HCT116 (cell line): ENCODE measurements at regions not wholly inside any gene's neighbourhood (a gene's known extent, or its start where the extent isn't known, plus 50 kb on each side); places are given as distances from the start of the nearest gene placed in this dataset.
"Not testable (repeated sequence)": the region's sequence is repeated elsewhere in the genome, so short reads cannot be mapped to it uniquely, and the experiment has no call there.

Experiments
- ATAC-seq: fragments of 200-7000 bp; cut with Tn5 transposase; 2 replicates; pipeline ENCODE4 v1.9.1; 2020; ENCODE audit warnings: mild to moderate bottlenecking, moderate library complexity
- BruUV-seq: library from RNA; stranded (reverse); fragments of 400-500 nt; replicated peaks from 2 replicates; lab custom pipeline; 2021; lab: Mats Ljungman, UMichigan
- CTCF ChIA-PET: fragments of 300-600 bp; sonication (Branson Sonifier 250); formaldehyde crosslinking; loops from one replicate; lab custom pipeline; 2021; ENCODE audit warnings: antibody characterized with exemption; lab: Charles Lee
- POLR2A ChIA-PET: fragments of 300-600, 350-600 bp; sonication (Branson Sonifier 250); formaldehyde crosslinking; loops from one replicate; lab custom pipeline; 2021; ENCODE audit warnings: antibody characterized with exemption; lab: Charles Lee
- RAD21 ChIA-PET, 2 experiments: fragments of 300-600 bp; sonication (Branson Sonifier 250); formaldehyde crosslinking; loops; one replicate each; lab custom pipeline; 2023; ENCODE audit warnings: low total read pairs in 2 of 2; ENCODE audit not compliant: uncharacterized antibody in 2 of 2, unreplicated experiment in 2 of 2, low non-redundant PET in 1 of 2; lab: Charles Lee
- DNase-seq: peaks from one replicate; pipeline ENCODE4 v3.0.0-alpha.2; 2010; ENCODE audit warnings: low read depth, low spot score
- H2AFZ ChIP-seq: fragments of 200-600 bp; shearing (Covaris generic), sonication (generic); 2 replicates; pipeline ENCODE4 v1.6.1; 2017; ENCODE audit warnings: low read depth, mixed run types, mixed read lengths, antibody characterized with exemption, low read length; ENCODE audit not compliant: poor library complexity, severe bottlenecking
- H3K27ac ChIP-seq: 2 replicates; pipeline ENCODE4 v1.5.1; 2012; ENCODE audit warnings: low read depth, low read length
- H3K27me3 ChIP-seq: fragments of 200-600 bp; sonication (generic); 2 replicates; pipeline ENCODE4 v1.6.1; 2016; ENCODE audit warnings: mixed run types, low read length, mixed read lengths; ENCODE audit not compliant: insufficient read depth
- H3K36me3 ChIP-seq, 2 experiments: fragments of 200-500 bp in 1 of 2; fragments of 200-600 bp in 1 of 2; sonication (Bioruptor generic) in 1 of 2; sonication (generic) in 1 of 2; 2 replicates each; pipeline versions ENCODE4 v1.5.1 to v1.6.1; 2014 to 2016; ENCODE audit warnings: low read length in 2 of 2, inconsistent platforms in 1 of 2, mixed read lengths in 1 of 2, mixed run types in 1 of 2; ENCODE audit not compliant: insufficient read depth in 2 of 2, control insufficient read depth in 1 of 2
- H3K4me1 ChIP-seq, 2 experiments: fragments of 200-600 bp in 1 of 2; sonication (generic) in 1 of 2; 2 replicates each; pipeline versions ENCODE4 v1.5.1 to v1.6.1; 2012 to 2017; ENCODE audit warnings: low read length in 2 of 2, inconsistent platforms in 1 of 2, mild to moderate bottlenecking in 1 of 2, mixed read lengths in 1 of 2, mixed run types in 1 of 2, moderate library complexity in 1 of 2; ENCODE audit not compliant: insufficient read depth in 2 of 2, control insufficient read depth in 1 of 2
- H3K4me2 ChIP-seq: fragments of 200-600 bp; sonication (generic); 2 replicates; pipeline ENCODE4 v1.6.1; 2017; ENCODE audit warnings: mixed run types, low read length, mixed read lengths
- H3K4me3 ChIP-seq, 2 experiments: fragments of 200-600 bp in 1 of 2; sonication (generic) in 1 of 2; replicated peaks in 1 of 2; 2 replicates each; pipeline ENCODE4 v1.5.1; 2011 to 2016; ENCODE audit warnings: low read length in 2 of 2, control low read depth in 1 of 2, low read depth in 1 of 2, mild to moderate bottlenecking in 1 of 2, mixed read lengths in 1 of 2, mixed run types in 1 of 2
- H3K79me2 ChIP-seq: fragments of 200-600 bp; sonication (generic); 2 replicates; pipeline ENCODE4 v1.6.1; 2017; ENCODE audit warnings: mild to moderate bottlenecking, mixed run types, low read length, moderate library complexity, mixed read lengths; ENCODE audit not compliant: insufficient read depth
- H3K9ac ChIP-seq: fragments of 200-600 bp; sonication (generic); 2 replicates; pipeline ENCODE4 v1.6.1; 2016; ENCODE audit warnings: low read length, mixed read lengths
- H3K9me2 ChIP-seq: fragments of 200-600 bp; sonication (generic), shearing (Covaris generic); 2 replicates; pipeline ENCODE4 v1.6.1; 2017; ENCODE audit warnings: mixed run types, mild to moderate bottlenecking, moderate library complexity; ENCODE audit not compliant: insufficient read depth
- H3K9me3 ChIP-seq, 2 experiments: fragments of 200-500 bp in 1 of 2; fragments of 200-600 bp in 1 of 2; sonication (Bioruptor generic) in 1 of 2; sonication (generic) in 1 of 2; 2 replicates each; pipeline ENCODE4 v1.6.1; 2014 to 2017; ENCODE audit warnings: low read length in 2 of 2, mixed read lengths in 2 of 2, inconsistent platforms in 1 of 2, low read depth in 1 of 2, mild to moderate bottlenecking in 1 of 2, mixed run types in 1 of 2, moderate library complexity in 1 of 2; ENCODE audit not compliant: control insufficient read depth in 1 of 2, insufficient read depth in 1 of 2
- H4K20me1 ChIP-seq: fragments of 200-600 bp; sonication (generic), shearing (Covaris generic); 2 replicates; pipeline ENCODE4 v1.6.1; 2017; ENCODE audit warnings: mixed run types, mild to moderate bottlenecking, moderate library complexity; ENCODE audit not compliant: insufficient read depth
- intact Hi-C: fragments of 100-400 bp; cut with micrococcal nuclease; formaldehyde crosslinking; loops from 2 replicates; pipeline ENCODE4 v1.10.0; 2022

- H3K4me1 ChIP-seq, H3K4me3 ChIP-seq, H3K9me2 ChIP-seq, ATAC-seq, H4K20me1 ChIP-seq, BruUV-seq, H3K27me3 ChIP-seq, H3K9ac ChIP-seq, intact Hi-C loops, H2AFZ ChIP-seq, H3K4me2 ChIP-seq, H3K36me3 ChIP-seq, DNase-seq, H3K27ac ChIP-seq, RAD21 ChIA-PET, CTCF ChIA-PET, H3K79me2 ChIP-seq, POLR2A ChIA-PET: not testable (repeated sequence)
- H3K9me3 ChIP-seq = peaks cover 26 to 48% of the 10 kb centered on the region in 2 experiments; a peak in 3 of 4 replicates
Observed at GRCh38 chr21:10363321-10363720, 158.1 kb upstream of the TPTE start.

GRCh38 chr21:10366210-10366609 lies 155.2 kb upstream of the TPTE start:
- intact Hi-C loops, H3K4me1 ChIP-seq, H3K4me2 ChIP-seq, H3K9me2 ChIP-seq, DNase-seq, RAD21 ChIA-PET, H2AFZ ChIP-seq, H3K27me3 ChIP-seq, H4K20me1 ChIP-seq, ATAC-seq, H3K79me2 ChIP-seq, H3K27ac ChIP-seq, BruUV-seq, H3K4me3 ChIP-seq, H3K36me3 ChIP-seq, CTCF ChIA-PET, H3K9ac ChIP-seq, POLR2A ChIA-PET: not testable (repeated sequence)
- peaks cover 13 to 28% of the 10 kb centered on the region in 2 experiments; a peak in 3 of 4 replicates for H3K9me3 ChIP-seq

- H3K9ac ChIP-seq, DNase-seq, H4K20me1 ChIP-seq, H3K4me3 ChIP-seq, H2AFZ ChIP-seq, BruUV-seq, CTCF ChIA-PET, H3K36me3 ChIP-seq, H3K4me2 ChIP-seq, H3K27ac ChIP-seq, H3K27me3 ChIP-seq, intact Hi-C loops, H3K4me1 ChIP-seq, H3K9me2 ChIP-seq, ATAC-seq, H3K79me2 ChIP-seq, POLR2A ChIA-PET, RAD21 ChIA-PET: not testable (repeated sequence)
- peaks cover 7 to 14% of the 10 kb centered on the region in 2 experiments; a peak in 3 of 4 replicates for H3K9me3 ChIP-seq
Observed at GRCh38 chr21:10367586-10367985, 153.8 kb upstream of the TPTE start.

- ATAC-seq, H3K4me3 ChIP-seq, H3K4me2 ChIP-seq, CTCF ChIA-PET, H4K20me1 ChIP-seq, POLR2A ChIA-PET, H3K36me3 ChIP-seq, H3K79me2 ChIP-seq, H3K9ac ChIP-seq, H3K27ac ChIP-seq, H3K27me3 ChIP-seq, RAD21 ChIA-PET, intact Hi-C loops, H3K9me3 ChIP-seq, DNase-seq, H3K4me1 ChIP-seq, H3K9me2 ChIP-seq, BruUV-seq, H2AFZ ChIP-seq: not testable (repeated sequence)
Observed at GRCh38 chr21:10368323-10368798, 153.0 kb upstream of the TPTE start.
